A673 (cell line): ENCODE measurements at regions not wholly inside any gene's neighbourhood (a gene's known extent, or its start where the extent isn't known, plus 50 kb on each side); places are given as distances from the start of the nearest gene placed in this dataset.

ENCODE experiments used
- BruUV-seq: library from RNA; stranded (reverse); fragments of 400-500 nt; replicated peaks from 2 replicates; lab custom pipeline; 2021; lab: Mats Ljungman, UMichigan
- CTCF ChIA-PET: fragments of 300-600 bp; sonication (Branson Sonifier 250); formaldehyde crosslinking; loops from one replicate; lab custom pipeline; 2022; ENCODE audit warnings: antibody characterized with exemption; lab: Charles Lee
- POLR2A ChIA-PET: fragments of 300-600 bp; sonication (Branson Sonifier 250); formaldehyde crosslinking; loops from one replicate; lab custom pipeline; 2022; ENCODE audit warnings: antibody characterized with exemption; ENCODE audit not compliant: low non-redundant PET; lab: Charles Lee
- DNase-seq: peaks from one replicate; pipeline ENCODE4 v3.0.0-alpha.2; 2015; ENCODE audit warnings: low spot score
- H3K27ac ChIP-seq: fragments of 200-600 bp; sonication (generic); 2 replicates; pipeline ENCODE4 v1.5.1; 2016; ENCODE audit warnings: mixed run types, low read depth, mild to moderate bottlenecking, mixed read lengths, antibody characterized with exemption, low read length; ENCODE audit not compliant: poor library complexity, severe bottlenecking
- H3K27me3 ChIP-seq: fragments of 200-600 bp; sonication (generic); replicated peaks from 2 replicates; pipeline ENCODE4 v1.6.1; 2017; ENCODE audit warnings: mixed run types, low read depth, mild to moderate bottlenecking, mixed read lengths, antibody characterized with exemption, low read length; ENCODE audit not compliant: insufficient read depth, poor library complexity
- H3K36me3 ChIP-seq: fragments of 200-600 bp; sonication (generic); 2 replicates; pipeline ENCODE4 v1.6.1; 2016; ENCODE audit warnings: mixed run types, mild to moderate bottlenecking, mixed read lengths, antibody characterized with exemption, low read length; ENCODE audit not compliant: insufficient read depth, poor library complexity, severe bottlenecking
- H3K4me1 ChIP-seq: fragments of 200-600 bp; sonication (generic); 2 replicates; pipeline ENCODE4 v1.6.1; 2017; ENCODE audit warnings: mixed run types, mild to moderate bottlenecking, mixed read lengths, antibody characterized with exemption, low read length; ENCODE audit not compliant: insufficient read depth, poor library complexity, severe bottlenecking
- H3K4me3 ChIP-seq: fragments of 200-600 bp; sonication (generic); 2 replicates; pipeline ENCODE4 v1.5.1; 2016; ENCODE audit warnings: low read depth, mixed run types, mild to moderate bottlenecking, mixed read lengths, low read length; ENCODE audit not compliant: poor library complexity, severe bottlenecking
- H3K9me3 ChIP-seq: fragments of 200-600 bp; sonication (generic); 2 replicates; pipeline ENCODE4 v1.6.1; 2016; ENCODE audit warnings: mixed run types, low read depth, mild to moderate bottlenecking, mixed read lengths, antibody characterized with exemption, low read length; ENCODE audit not compliant: poor library complexity, severe bottlenecking
- CTCF ChIP-seq: fragments of 300-800, 200-600 bp; sonication (generic); conservative IDR thresholded peaks from 2 replicates; pipeline ENCODE4 v1.5.1; 2017; ENCODE audit warnings: low read depth, mild to moderate bottlenecking, antibody characterized with exemption, low read length, moderate library complexity, mixed read lengths
- EZH2 ChIP-seq: fragments of 200-600 bp; sonication (generic); IDR thresholded peaks from 2 replicates; pipeline ENCODE4 v1.6.1; 2017; ENCODE audit warnings: borderline replicate concordance, low read depth, mild to moderate bottlenecking, mixed read lengths, antibody characterized with exemption, low read length; ENCODE audit not compliant: poor library complexity, severe bottlenecking
- intact Hi-C: fragments of 100-400 bp; cut with micrococcal nuclease; formaldehyde crosslinking; loops from one replicate; pipeline ENCODE4 v1.10.0; 2022; ENCODE audit not compliant: unreplicated experiment

GRCh38 chr10:111973826-111974225 is 209.7 kb downstream of the GPAM start:
- DNase-seq, result no peak
- no peak for TF ChIP-seq CTCF
- no peak for TF ChIP-seq EZH2
- intact Hi-C loops, result no loop called here
- Histone ChIP-seq H3K27me3 (peaks cover 27% of the 10 kb centered on the region), H3K4me1 (no peaks in the 10 kb centered on the region), H3K36me3 (no peaks in the 10 kb centered on the region), H3K9me3 (no peaks in the 10 kb centered on the region), H3K27ac (no peak overlapping the region), H3K4me3 (no peak overlapping the region)
- ChIA-PET CTCF (no interaction called here), POLR2A (no interaction called here)
- no TSS peak for BruUV-seq

GRCh38 chr10:111974325-111974724 is 209.2 kb downstream of the GPAM start:
- ChIA-PET POLR2A (no interaction called here), CTCF (no interaction called here)
- no peaks in the 10 kb centered on the region for H3K36me3 ChIP-seq
- no peak for DNase-seq
- intact Hi-C loops, result no loop called here
- H3K9me3 ChIP-seq, result no peaks in the 10 kb centered on the region
- TF ChIP-seq EZH2 (no peak), CTCF (no peak)
- H3K27me3 ChIP-seq, result peaks cover 27% of the 10 kb centered on the region
- BruUV-seq, result no TSS peak
- H3K4me3 ChIP-seq, result no peak overlapping the region
- H3K4me1 ChIP-seq, result no peaks in the 10 kb centered on the region
- no peak overlapping the region for H3K27ac ChIP-seq

- no peak for DNase-seq
- intact Hi-C loops, result no loop called here
- H3K9me3 ChIP-seq, result no peaks in the 10 kb centered on the region
- no peak for TF ChIP-seq EZH2
- TF ChIP-seq CTCF, result no peak
- ChIA-PET CTCF (no interaction called here), POLR2A (no interaction called here)
- peaks cover 21% of the 10 kb centered on the region for H3K27me3 ChIP-seq
- H3K27ac ChIP-seq, result no peak overlapping the region
- no peaks in the 10 kb centered on the region for H3K36me3 ChIP-seq
- no peaks in the 10 kb centered on the region for H3K4me1 ChIP-seq
- no peak overlapping the region for H3K4me3 ChIP-seq
- BruUV-seq, result no TSS peak
Observed at GRCh38 chr10:111976557-111976956, 207.0 kb downstream of the GPAM start.
